ENCODE measurements at regions not wholly inside any gene's neighbourhood (a gene's known extent, or its start where the extent isn't known, plus 50 kb on each side); places are given as distances from the start of the nearest gene placed in this dataset.
A peak's percentile ranks its signal among the peaks of the same experiment; 100 is the strongest.

DNA sequence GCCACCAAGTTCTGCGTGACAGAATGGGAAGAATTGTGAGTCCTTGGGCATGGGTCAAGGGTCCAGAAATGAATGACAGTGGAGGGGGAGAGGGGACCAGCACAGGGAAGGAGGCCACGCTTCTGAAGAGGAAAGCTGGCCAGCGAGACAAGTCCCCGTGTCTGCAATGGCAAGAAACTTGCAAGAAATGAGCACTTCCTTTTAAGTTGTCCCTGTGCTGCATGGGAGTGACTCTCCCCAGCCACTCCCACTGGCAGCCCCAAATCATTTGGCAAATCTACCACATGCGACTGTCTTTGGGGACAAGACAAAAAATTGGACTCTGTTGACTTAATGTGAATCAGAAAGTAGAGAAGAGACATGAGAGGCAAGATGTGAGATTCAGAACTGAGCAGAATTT, 242.2 kb upstream of the RREB1 start:
- no peak overlapping the region for H3K4me3 ChIP-seq
- H3K27me3 ChIP-seq (ENCODE audit: control insufficient read depth in 3 of 3, insufficient read depth in 3 of 3, low read length in 2 of 3) = no peaks in the 10 kb centered on the region
- ATAC-seq (ENCODE audit: insufficient read depth, low FRiP score) (no peak), DNase-seq (no peak)
- H3K9me3 ChIP-seq (ENCODE audit: control insufficient read depth in 4 of 4, insufficient read depth in 3 of 4, low read length in 3 of 4) = no peaks in the 10 kb centered on the region
- no peaks in the 10 kb centered on the region for H3K36me3 ChIP-seq (ENCODE audit: control insufficient read depth in 4 of 4, insufficient read depth in 4 of 4, low read length in 4 of 4)
- no peak overlapping the region for H3K27ac ChIP-seq (ENCODE audit: low read depth in 1 of 2, low read length in 1 of 2)
- H3K4me1 ChIP-seq (ENCODE audit: control insufficient read depth in 5 of 5, insufficient read depth in 5 of 5, low read length in 5 of 5) = no peaks in the 10 kb centered on the region
- TF ChIP-seq, protein P1, sequence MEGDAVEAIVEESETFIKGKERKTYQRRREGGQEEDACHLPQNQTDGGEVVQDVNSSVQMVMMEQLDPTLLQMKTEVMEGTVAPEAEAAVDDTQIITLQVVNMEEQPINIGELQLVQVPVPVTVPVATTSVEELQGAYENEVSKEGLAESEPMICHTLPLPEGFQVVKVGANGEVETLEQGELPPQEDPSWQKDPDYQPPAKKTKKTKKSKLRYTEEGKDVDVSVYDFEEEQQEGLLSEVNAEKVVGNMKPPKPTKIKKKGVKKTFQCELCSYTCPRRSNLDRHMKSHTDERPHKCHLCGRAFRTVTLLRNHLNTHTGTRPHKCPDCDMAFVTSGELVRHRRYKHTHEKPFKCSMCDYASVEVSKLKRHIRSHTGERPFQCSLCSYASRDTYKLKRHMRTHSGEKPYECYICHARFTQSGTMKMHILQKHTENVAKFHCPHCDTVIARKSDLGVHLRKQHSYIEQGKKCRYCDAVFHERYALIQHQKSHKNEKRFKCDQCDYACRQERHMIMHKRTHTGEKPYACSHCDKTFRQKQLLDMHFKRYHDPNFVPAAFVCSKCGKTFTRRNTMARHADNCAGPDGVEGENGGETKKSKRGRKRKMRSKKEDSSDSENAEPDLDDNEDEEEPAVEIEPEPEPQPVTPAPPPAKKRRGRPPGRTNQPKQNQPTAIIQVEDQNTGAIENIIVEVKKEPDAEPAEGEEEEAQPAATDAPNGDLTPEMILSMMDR (IDR thresholded peaks at IDR 0.05; ENCODE audit: control extremely low read depth, extremely low read depth) = no peak
- no peak overlapping the region for H3K9ac ChIP-seq (ENCODE audit: insufficient read depth in 1 of 2, low read length in 2 of 2)
- WGBS, 2 donors = 56 to 76% methylated on average over 5 of the region's 5 CpGs

DNA sequence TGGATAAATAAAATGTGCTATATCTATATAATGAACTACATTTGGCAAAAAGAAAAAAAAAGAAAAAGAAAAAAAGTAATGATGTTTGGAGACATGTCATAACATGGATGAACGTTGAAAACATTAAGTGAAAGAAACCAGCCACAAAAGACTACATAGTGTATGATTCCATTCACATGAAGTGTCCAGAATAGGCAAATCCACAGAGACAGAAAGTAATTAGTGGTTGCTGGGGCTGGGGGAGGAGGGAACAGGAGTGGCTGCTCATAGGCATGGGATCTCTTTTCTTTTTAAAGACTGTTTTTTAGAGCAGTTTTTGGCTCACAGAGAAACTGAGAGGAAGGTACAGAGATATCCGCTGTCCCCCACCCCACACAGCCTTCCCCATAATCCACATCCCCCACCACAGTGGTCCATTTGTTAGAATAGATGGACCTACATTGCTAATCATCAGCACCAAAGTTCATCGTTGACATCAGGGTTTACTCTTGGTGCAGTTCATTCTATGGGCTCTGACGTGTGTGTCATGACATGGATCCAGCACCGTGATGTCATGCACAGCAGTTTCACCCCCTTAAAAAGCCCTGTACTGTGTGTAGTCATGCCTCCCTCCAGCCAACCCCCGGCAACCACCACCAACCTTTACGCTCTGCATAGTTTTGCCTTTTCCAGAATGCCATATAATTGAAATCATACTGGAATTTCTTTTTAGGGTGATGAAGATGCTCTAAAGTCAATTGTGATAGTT, 240.9 kb upstream of the RREB1 start:
- TF ChIP-seq, protein P1 (IDR thresholded peaks at IDR 0.05; ENCODE audit: control extremely low read depth, extremely low read depth) = no peak
- no peaks in the 10 kb centered on the region for H3K36me3 ChIP-seq (ENCODE audit: control insufficient read depth in 4 of 4, insufficient read depth in 4 of 4, low read length in 4 of 4)
- DNase-seq (no peak), ATAC-seq (ENCODE audit: insufficient read depth, low FRiP score) (no peak)
- H3K4me3 ChIP-seq = no peak overlapping the region
- no peaks in the 10 kb centered on the region for H3K9me3 ChIP-seq (ENCODE audit: control insufficient read depth in 4 of 4, insufficient read depth in 3 of 4, low read length in 3 of 4)
- 89 to 93% methylated on average over 7 of the region's 7 CpGs for WGBS, 2 donors
- H3K27me3 ChIP-seq (ENCODE audit: control insufficient read depth in 3 of 3, insufficient read depth in 3 of 3, low read length in 2 of 3) = no peaks in the 10 kb centered on the region
- no peak overlapping the region for H3K27ac ChIP-seq (ENCODE audit: low read depth in 1 of 2, low read length in 1 of 2)
- H3K9ac ChIP-seq (ENCODE audit: insufficient read depth in 1 of 2, low read length in 2 of 2) = no peak overlapping the region
- H3K4me1 ChIP-seq (ENCODE audit: control insufficient read depth in 5 of 5, insufficient read depth in 5 of 5, low read length in 5 of 5) = no peaks in the 10 kb centered on the region

GRCh38 chr6:6867404-6867799, 240.4 kb upstream of the RREB1 start:
- WGBS, 2 donors = 90 to 95% methylated on average over 4 of the region's 4 CpGs
- TF ChIP-seq, protein P1 (IDR thresholded peaks at IDR 0.05; ENCODE audit: control extremely low read depth, extremely low read depth) = no peak
- H3K9me3 ChIP-seq (ENCODE audit: control insufficient read depth in 4 of 4, insufficient read depth in 3 of 4, low read length in 3 of 4) = no peaks in the 10 kb centered on the region
- no peaks in the 10 kb centered on the region for H3K36me3 ChIP-seq (ENCODE audit: control insufficient read depth in 4 of 4, insufficient read depth in 4 of 4, low read length in 4 of 4)
- H3K9ac ChIP-seq (ENCODE audit: insufficient read depth in 1 of 2, low read length in 2 of 2) = no peak overlapping the region
- no peaks in the 10 kb centered on the region for H3K27me3 ChIP-seq (ENCODE audit: control insufficient read depth in 3 of 3, insufficient read depth in 3 of 3, low read length in 2 of 3)
- ATAC-seq (ENCODE audit: insufficient read depth, low FRiP score) (no peak), DNase-seq (no peak)
- no peak overlapping the region for H3K4me3 ChIP-seq
- H3K4me1 ChIP-seq (ENCODE audit: control insufficient read depth in 5 of 5, insufficient read depth in 5 of 5, low read length in 5 of 5) = no peaks in the 10 kb centered on the region
- H3K27ac ChIP-seq (ENCODE audit: low read depth in 1 of 2, low read length in 1 of 2) = no peak overlapping the region

- Histone ChIP-seq H3K4me3 (no peak overlapping the region), H3K27me3 (ENCODE audit: control insufficient read depth in 3 of 3, insufficient read depth in 3 of 3, low read length in 2 of 3) (no peaks in the 10 kb centered on the region), H3K4me1 (ENCODE audit: control insufficient read depth in 5 of 5, insufficient read depth in 5 of 5, low read length in 5 of 5) (no peaks in the 10 kb centered on the region), H3K9me3 (ENCODE audit: control insufficient read depth in 4 of 4, insufficient read depth in 3 of 4, low read length in 3 of 4) (peaks cover 0 to 2% (median 0%) of the 10 kb centered on the region in 4 donors), H3K27ac (ENCODE audit: low read depth in 1 of 2, low read length in 1 of 2) (peak overlapping the region in 1 of 2 donors; percentile 44), H3K9ac (ENCODE audit: insufficient read depth in 1 of 2, low read length in 2 of 2) (no peak overlapping the region), H3K36me3 (ENCODE audit: control insufficient read depth in 4 of 4, insufficient read depth in 4 of 4, low read length in 4 of 4) (no peaks in the 10 kb centered on the region)
- DNase-seq (no peak), ATAC-seq (ENCODE audit: insufficient read depth, low FRiP score) (no peak)
- TF ChIP-seq, protein P1 (IDR thresholded peaks at IDR 0.05; ENCODE audit: control extremely low read depth, extremely low read depth) = no peak
- 86 to 88% methylated on average over 10 of the region's 10 CpGs for WGBS, 2 donors
Observed at GRCh38 chr6:6869094-6869493, 238.7 kb upstream of the RREB1 start.

Data from lung (tissue), 11 donors.